ENCODE measurements at regions not wholly inside any gene's neighbourhood (a gene's known extent, or its start where the extent isn't known, plus 50 kb on each side); places are given as distances from the start of the nearest gene placed in this dataset.

DNA sequence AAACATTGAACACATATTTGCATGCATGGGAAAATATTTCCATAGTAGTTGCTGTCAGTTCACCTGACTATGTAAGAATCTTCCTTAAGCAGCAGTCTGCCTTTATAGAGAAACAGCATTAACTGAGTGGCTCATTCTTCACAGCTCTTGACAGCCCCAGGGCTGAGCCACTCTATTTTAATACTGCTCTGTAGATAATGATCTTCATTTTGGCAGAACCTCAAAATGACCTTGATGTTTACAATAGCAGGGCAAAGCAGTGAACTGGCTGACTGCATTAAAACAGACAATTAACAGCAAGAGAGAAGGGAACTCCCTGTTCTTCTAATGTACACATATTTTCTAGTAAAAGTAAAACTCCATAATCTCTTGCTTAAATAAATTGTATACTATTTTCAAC is 580.6 kb upstream of the SOX11 start (continued):
- no peak for TF ChIP-seq MXD3 (CRISPR knock-in tag; IDR thresholded peaks at IDR 0.05)
- TF ChIP-seq NAIF1 (CRISPR knock-in tag; IDR thresholded peaks at IDR 0.05; ENCODE audit: borderline replicate concordance) = no peak

- FAIRE-seq (no peak), ATAC-seq (no peak), DNase-seq (ENCODE audit: low spot score) (no peak)
- H3K4me1 ChIP-seq (ENCODE audit: insufficient read depth, low read length) = no peaks in the 10 kb centered on the region
- BruUV-seq (replicated peaks) = no TSS peak
- intact Hi-C loops (cut with micrococcal nuclease; ENCODE audit: unreplicated experiment) (no loop called here), in situ Hi-C loops (cut with HindIII; ENCODE audit: extremely low pct_ligation_motif_present, low pct_unique_long_range_greater_than_20kb) (no loop called here)
- no peaks in the 10 kb centered on the region for H4K20me1 ChIP-seq (ENCODE audit: insufficient read depth, low read length)
- no peak overlapping the region for H2AFZ ChIP-seq (ENCODE audit: low read length)
- POLR2A ChIA-PET = no interaction called here
- H3K9me3 ChIP-seq (ENCODE audit: low read length) = peaks cover 91% of the 10 kb centered on the region
- no peak overlapping the region for H3K4me3 ChIP-seq (replicated peaks in 1 of 3; ENCODE audit: insufficient read depth in 1 of 3, low read depth in 2 of 3, low read length in 3 of 3)
- no peaks in the 10 kb centered on the region for H3K36me3 ChIP-seq (replicated peaks in 1 of 2; ENCODE audit: control insufficient read depth in 1 of 2, insufficient read depth in 2 of 2, low read length in 2 of 2)
- no peak overlapping the region for H3K9ac ChIP-seq (ENCODE audit: insufficient read depth, low read depth, low read length)
- CTCF ChIA-PET (ENCODE audit: low intra/inter-chr PET ratio, low total read pairs) = no interaction called here
- H3K4me2 ChIP-seq (ENCODE audit: low read depth, low read length) = no peak overlapping the region
- no peaks in the 10 kb centered on the region for H3K27me3 ChIP-seq (ENCODE audit: control insufficient read depth in 1 of 2, insufficient read depth in 2 of 2, low read length in 2 of 2)
- no peak overlapping the region for H3K27ac ChIP-seq (ENCODE audit: extremely low read length, insufficient read depth, low read length)
- H3K79me2 ChIP-seq (ENCODE audit: insufficient read depth, low read length) = no peaks in the 10 kb centered on the region
- TF ChIP-seq, protein P1, sequence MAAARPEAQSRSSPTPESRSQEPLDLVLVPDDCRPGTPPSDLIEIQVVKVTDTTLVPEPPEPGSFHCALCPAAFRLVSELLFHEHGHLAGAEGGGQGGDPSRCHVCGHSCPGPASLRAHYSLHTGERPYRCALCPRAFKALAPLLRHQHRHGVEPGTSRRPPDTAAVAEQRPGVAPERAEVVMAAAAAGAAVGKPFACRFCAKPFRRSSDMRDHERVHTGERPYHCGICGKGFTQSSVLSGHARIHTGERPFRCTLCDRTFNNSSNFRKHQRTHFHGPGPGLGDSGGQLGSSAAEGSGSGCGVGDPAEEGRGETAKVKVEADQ (CRISPR knock-in tag; IDR thresholded peaks at IDR 0.05; ENCODE audit: borderline replicate concordance) = no peak
- TF ChIP-seq ZNF746 (CRISPR knock-in tag; IDR thresholded peaks at IDR 0.05) (no peak), KIAA2018 (CRISPR knock-in tag; IDR thresholded peaks at IDR 0.05; ENCODE audit: borderline replicate concordance) (no peak), NFKB2 (CRISPR knock-in tag; IDR thresholded peaks at IDR 0.05; ENCODE audit: borderline replicate concordance) (no peak), ZEB1 (IDR thresholded peaks at IDR 0.05; ENCODE audit: insufficient replicate concordance, low read depth) (no peak), KDM1A (CRISPR knock-in tag; IDR thresholded peaks at IDR 0.05) (no peak), ZNF816 (CRISPR knock-in tag; IDR thresholded peaks at IDR 0.05; ENCODE audit: borderline replicate concordance) (no peak), TBL1XR1 (IDR thresholded peaks at IDR 0.05; ENCODE audit: borderline replicate concordance, low read length, partially characterized antibody) (no peak), KAT8 (CRISPR knock-in tag; IDR thresholded peaks at IDR 0.05) (no peak), POLR2AphosphoS2 (IDR thresholded peaks at IDR 0.05; ENCODE audit: low read depth, low read length) (no peak), HNF1B (CRISPR knock-in tag; IDR thresholded peaks at IDR 0.05) (no peak), ZSCAN12 (CRISPR knock-in tag; IDR thresholded peaks at IDR 0.05) (no peak)
Observed at GRCh38 chr2:5119046-5119445, 573.1 kb upstream of the SOX11 start.
